B cell (primary cell): ENCODE measurements at regions not wholly inside any gene's neighbourhood (a gene's known extent, or its start where the extent isn't known, plus 50 kb on each side); places are given as distances from the start of the nearest gene placed in this dataset.

Experiments used
- ATAC-seq: fragments of 200-7000 bp; cut with Tn5 transposase; one replicate; pipeline ENCODE4 v1.10.0; 2021; ENCODE audit warnings: low read depth, mild to moderate bottlenecking, moderate number of reproducible peaks, moderate library complexity
- CTCF ChIA-PET: fragments of 350-600 bp; sonication (Branson Sonifier 250); formaldehyde crosslinking; loops from one replicate; lab custom pipeline; 2021; ENCODE audit warnings: antibody characterized with exemption, inconsistent platforms; lab: Charles Lee
- POLR2A ChIA-PET: fragments of 350-600 bp; sonication (Branson Sonifier 250); formaldehyde crosslinking; loops from one replicate; lab custom pipeline; 2021; ENCODE audit warnings: antibody characterized with exemption; lab: Charles Lee
- DNase-seq: peaks from one replicate; pipeline ENCODE4 v3.0.0; 2013
- H2AFZ ChIP-seq: 2 replicates; pipeline ENCODE4 v1.6.1; 2012; ENCODE audit warnings: mild to moderate bottlenecking, low read depth, low read length; ENCODE audit not compliant: insufficient read depth, poor library complexity, severe bottlenecking
- H3K27ac ChIP-seq, 2 donors: 1 replicate in 1 of 2; 2 replicates in 1 of 2; pipeline ENCODE4 v1.5.1; 2012 to 2013; ENCODE audit warnings: low read length in 2 of 2, mild to moderate bottlenecking in 2 of 2, moderate library complexity in 1 of 2
- H3K27me3 ChIP-seq, 4 experiments: fragments of 200-600 bp in 1 of 4; sonication (generic) in 1 of 4; replicated peaks in 1 of 4; 1 replicate in 2 of 4; 2 replicates in 2 of 4; pipeline versions ENCODE4 v1.6.1 to v1.7.0; 2013 to 2016; ENCODE audit warnings: low read length in 3 of 4, mild to moderate bottlenecking in 2 of 4, mixed read lengths in 1 of 4, moderate library complexity in 1 of 4; ENCODE audit not compliant: insufficient read depth in 4 of 4, control insufficient read depth in 3 of 4; ENCODE audit errors: control extremely low read depth in 1 of 4
- H3K36me3 ChIP-seq, 2 experiments: replicated peaks in 1 of 2; 1 replicate in 1 of 2; 2 replicates in 1 of 2; pipeline versions ENCODE4 v1.6.1 to v1.7.1; 2013; ENCODE audit warnings: low read length in 1 of 2; ENCODE audit not compliant: insufficient read depth in 2 of 2, control insufficient read depth in 1 of 2; ENCODE audit errors: control extremely low read depth in 1 of 2, extremely low read depth in 1 of 2
- H3K4me1 ChIP-seq, 2 donors: fragments of 200-600 bp in 1 of 2; sonication (generic) in 1 of 2; 1 replicate in 1 of 2; 2 replicates in 1 of 2; pipeline versions ENCODE4 v1.5.1 to v1.6.1; 2013 to 2017; ENCODE audit warnings: low read length in 2 of 2; ENCODE audit not compliant: control insufficient read depth in 2 of 2, insufficient read depth in 2 of 2
- H3K4me2 ChIP-seq: replicated peaks from 2 replicates; pipeline ENCODE3; 2012; ENCODE audit warnings: mild to moderate bottlenecking, low read depth, low read length; ENCODE audit not compliant: poor library complexity, severe bottlenecking
- H3K4me3 ChIP-seq, 5 experiments: fragments of 200-600 bp in 1 of 5; sonication (generic) in 1 of 5; 1 replicate in 3 of 5; 2 replicates in 2 of 5; pipeline versions ENCODE4 v1.5.1 to v1.7.0; 2011 to 2016; ENCODE audit warnings: low read length in 4 of 5, mild to moderate bottlenecking in 4 of 5, low read depth in 2 of 5, control low read depth in 1 of 5, moderate library complexity in 1 of 5; ENCODE audit not compliant: insufficient read depth in 1 of 5; ENCODE audit errors: control extremely low read depth in 1 of 5, extremely low read depth in 1 of 5
- H3K79me2 ChIP-seq: fragments of 200-600 bp; sonication (generic); one replicate; pipeline ENCODE4 v1.6.0; 2016; ENCODE audit warnings: low read length; ENCODE audit not compliant: control insufficient read depth, insufficient read depth
- H3K9ac ChIP-seq: fragments of 200-600 bp; sonication (generic); 2 replicates; pipeline ENCODE4 v1.6.1; 2017; ENCODE audit warnings: mild to moderate bottlenecking, low read length, moderate library complexity
- H3K9me3 ChIP-seq, 3 donors: one replicate each; pipeline versions ENCODE4 v1.6.1 to v1.7.1; 2013; ENCODE audit warnings: low read length in 2 of 3; ENCODE audit not compliant: control insufficient read depth in 2 of 3, insufficient read depth in 1 of 3; ENCODE audit errors: control extremely low read depth in 1 of 3
- H4K20me1 ChIP-seq: 2 replicates; pipeline ENCODE4 v1.6.0; 2012; ENCODE audit warnings: mild to moderate bottlenecking, low read length; ENCODE audit not compliant: insufficient read depth, control insufficient read depth, poor library complexity, severe bottlenecking
- H3K27ac Mint-ChIP-seq: one replicate; pipeline ENCODE4 v1.8.0; 2021; ENCODE audit warnings: mixed read lengths
- H3K27me3 Mint-ChIP-seq: one replicate; pipeline ENCODE4 v1.8.0; 2021; ENCODE audit warnings: mixed read lengths
- H3K4me1 Mint-ChIP-seq: one replicate; pipeline ENCODE4 v1.8.0; 2021; ENCODE audit warnings: mixed read lengths
- H3K4me3 Mint-ChIP-seq: one replicate; pipeline ENCODE4 v1.8.0; 2021; ENCODE audit warnings: mixed read lengths
- H3K9me3 Mint-ChIP-seq: one replicate; pipeline ENCODE4 v1.8.0; 2022; ENCODE audit warnings: mixed read lengths; ENCODE audit not compliant: insufficient read depth
- EZH2 ChIP-seq: IDR thresholded peaks from 2 replicates; pipeline ENCODE4 v1.6.1; 2012; ENCODE audit warnings: borderline replicate concordance, low read depth, mild to moderate bottlenecking, moderate library complexity, low read length; ENCODE audit not compliant: insufficient read depth, poor library complexity, severe bottlenecking
- WGBS: methylation state at CpG from one replicate; pipeline ENCODE4 v1.1.5; 2013; ENCODE audit warnings: missing lambda C conversion rate; ENCODE audit not compliant: insufficient coverage; 5-methylcytosine and 5-hydroxymethylcytosine counted together
- intact Hi-C: fragments of 100-400 bp; cut with micrococcal nuclease; formaldehyde crosslinking; loops from one replicate; pipeline ENCODE4 v1.10.0; 2022
- TF ChIP-seq, protein P1 (sequence below): fragments of 200-600 bp; IDR thresholded peaks from one replicate; pipeline ENCODE4 v1.8.0; 2022; ENCODE audit warnings: antibody characterized with exemption, mild to moderate bottlenecking

GRCh38 chr14:98901511-98902205, 370.3 kb downstream of the BCL11B start:
- Histone ChIP-seq H3K27ac (no peak overlapping the region), H3K4me2 (no peak overlapping the region), H3K9ac (no peak overlapping the region), H3K36me3 (no peaks in the 10 kb centered on the region), H3K4me1 (no peaks in the 10 kb centered on the region), H3K4me3 (no peak overlapping the region), H2AFZ (no peak overlapping the region), H4K20me1 (no peaks in the 10 kb centered on the region), H3K27me3 (no peaks in the 10 kb centered on the region), H3K79me2 (no peaks in the 10 kb centered on the region), H3K9me3 (peaks cover 0 to 66% (median 0%) of the 10 kb centered on the region in 3 donors)
- ATAC-seq: no peak
- CTCF ChIA-PET: no interaction called here
- intact Hi-C loops: no loop called here
- WGBS: 86% methylated on average over 16 of the region's 16 CpGs
- H3K4me3 Mint-ChIP-seq: no peak overlapping the region
- POLR2A ChIA-PET: no interaction called here
- no peaks in the 10 kb centered on the region for H3K27me3 Mint-ChIP-seq
- no peak for DNase-seq
- H3K4me1 Mint-ChIP-seq: no peaks in the 10 kb centered on the region
- TF ChIP-seq EZH2: no peak
- TF ChIP-seq, protein P1, sequence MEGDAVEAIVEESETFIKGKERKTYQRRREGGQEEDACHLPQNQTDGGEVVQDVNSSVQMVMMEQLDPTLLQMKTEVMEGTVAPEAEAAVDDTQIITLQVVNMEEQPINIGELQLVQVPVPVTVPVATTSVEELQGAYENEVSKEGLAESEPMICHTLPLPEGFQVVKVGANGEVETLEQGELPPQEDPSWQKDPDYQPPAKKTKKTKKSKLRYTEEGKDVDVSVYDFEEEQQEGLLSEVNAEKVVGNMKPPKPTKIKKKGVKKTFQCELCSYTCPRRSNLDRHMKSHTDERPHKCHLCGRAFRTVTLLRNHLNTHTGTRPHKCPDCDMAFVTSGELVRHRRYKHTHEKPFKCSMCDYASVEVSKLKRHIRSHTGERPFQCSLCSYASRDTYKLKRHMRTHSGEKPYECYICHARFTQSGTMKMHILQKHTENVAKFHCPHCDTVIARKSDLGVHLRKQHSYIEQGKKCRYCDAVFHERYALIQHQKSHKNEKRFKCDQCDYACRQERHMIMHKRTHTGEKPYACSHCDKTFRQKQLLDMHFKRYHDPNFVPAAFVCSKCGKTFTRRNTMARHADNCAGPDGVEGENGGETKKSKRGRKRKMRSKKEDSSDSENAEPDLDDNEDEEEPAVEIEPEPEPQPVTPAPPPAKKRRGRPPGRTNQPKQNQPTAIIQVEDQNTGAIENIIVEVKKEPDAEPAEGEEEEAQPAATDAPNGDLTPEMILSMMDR: no peak
- H3K27ac Mint-ChIP-seq: no peak overlapping the region
- H3K9me3 Mint-ChIP-seq: peaks cover 3% of the 10 kb centered on the region

DNA sequence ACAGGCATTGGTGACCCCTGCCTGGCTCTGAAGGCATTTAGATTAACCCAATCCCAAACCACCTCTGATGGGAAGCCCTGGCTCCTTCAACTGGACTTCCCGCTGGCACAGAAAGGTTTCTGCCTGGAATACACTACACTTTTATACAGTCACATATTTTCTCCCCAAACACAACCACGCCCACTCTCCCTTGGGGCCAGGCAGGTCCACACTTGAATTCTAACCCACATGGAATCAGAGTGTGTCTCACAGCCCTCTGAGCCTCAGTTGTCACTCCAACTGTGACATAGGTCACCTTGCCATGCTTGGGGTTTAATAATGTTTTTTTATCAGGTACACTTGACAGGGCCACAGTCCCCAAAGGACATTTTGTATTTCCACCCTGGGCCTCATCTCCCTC, 368.6 kb downstream of the BCL11B start:
- WGBS: 86% methylated on average over 2 of the region's 2 CpGs
- no peak overlapping the region for H3K4me3 ChIP-seq
- no peaks in the 10 kb centered on the region for H3K36me3 ChIP-seq
- H3K9me3 ChIP-seq: peaks cover 0 to 72% (median 0%) of the 10 kb centered on the region in 3 donors
- H3K9ac ChIP-seq: no peak overlapping the region
- no peak overlapping the region for H3K27ac Mint-ChIP-seq
- no peaks in the 10 kb centered on the region for H3K79me2 ChIP-seq
- H4K20me1 ChIP-seq: no peaks in the 10 kb centered on the region
- H2AFZ ChIP-seq: no peak overlapping the region
- no peaks in the 10 kb centered on the region for H3K4me1 Mint-ChIP-seq
- DNase-seq (no peak), ATAC-seq (no peak)
- H3K9me3 Mint-ChIP-seq: no peaks in the 10 kb centered on the region
- H3K4me1 ChIP-seq: no peaks in the 10 kb centered on the region
- ChIA-PET CTCF (no interaction called here), POLR2A (no interaction called here)
- H3K27me3 ChIP-seq: no peaks in the 10 kb centered on the region
- no peaks in the 10 kb centered on the region for H3K27me3 Mint-ChIP-seq
- no peak overlapping the region for H3K27ac ChIP-seq
- H3K4me2 ChIP-seq: no peak overlapping the region
- TF ChIP-seq, protein P1: no peak
- TF ChIP-seq EZH2: no peak
- intact Hi-C loops: no loop called here
- no peak overlapping the region for H3K4me3 Mint-ChIP-seq
